ENCODE measurements at regions not wholly inside any gene's neighbourhood (a gene's known extent, or its start where the extent isn't known, plus 50 kb on each side); places are given as distances from the start of the nearest gene placed in this dataset.

- no peaks in the 10 kb centered on the region for H3K9me3 Mint-ChIP-seq
- H3K27ac Mint-ChIP-seq, result peak overlapping the region; percentile 18
- no peak for TF ChIP-seq CTCF (IDR thresholded peaks at IDR 0.05)
- no peak for DNase-seq
- H3K4me3 Mint-ChIP-seq, result no peak overlapping the region
- H3K36me3 Mint-ChIP-seq (ENCODE audit: low read depth), result peaks cover 18% of the 10 kb centered on the region
- H3K27me3 Mint-ChIP-seq (ENCODE audit: low read depth, poor library complexity), result peaks cover 3% of the 10 kb centered on the region
- H3K4me1 Mint-ChIP-seq, result peaks cover 63% of the 10 kb centered on the region
Measured at GRCh38 chr1:201742955-201743805, 85.8 kb upstream of the IPO9 start.

GRCh38 chr1:201745023-201745422, 83.9 kb upstream of the IPO9 start:
- peaks cover 63% of the 10 kb centered on the region for H3K4me1 Mint-ChIP-seq
- no peak for TF ChIP-seq CTCF (IDR thresholded peaks at IDR 0.05)
- no peak overlapping the region for H3K27ac Mint-ChIP-seq
- no peaks in the 10 kb centered on the region for H3K27me3 Mint-ChIP-seq (ENCODE audit: low read depth, poor library complexity)
- peaks cover 18% of the 10 kb centered on the region for H3K36me3 Mint-ChIP-seq (ENCODE audit: low read depth)
- no peak for DNase-seq
- no peak overlapping the region for H3K4me3 Mint-ChIP-seq
- no peaks in the 10 kb centered on the region for H3K9me3 Mint-ChIP-seq

- TF ChIP-seq CTCF (IDR thresholded peaks at IDR 0.05), result no peak
- Mint-ChIP-seq H3K9me3 (no peaks in the 10 kb centered on the region), H3K27me3 (ENCODE audit: low read depth, poor library complexity) (no peaks in the 10 kb centered on the region), H3K4me1 (peaks cover 63% of the 10 kb centered on the region), H3K36me3 (ENCODE audit: low read depth) (peaks cover 18% of the 10 kb centered on the region), H3K4me3 (no peak overlapping the region), H3K27ac (no peak overlapping the region)
- DNase-seq, result no peak
Measured at GRCh38 chr1:201746156-201746555, 82.8 kb upstream of the IPO9 start.

DNA sequence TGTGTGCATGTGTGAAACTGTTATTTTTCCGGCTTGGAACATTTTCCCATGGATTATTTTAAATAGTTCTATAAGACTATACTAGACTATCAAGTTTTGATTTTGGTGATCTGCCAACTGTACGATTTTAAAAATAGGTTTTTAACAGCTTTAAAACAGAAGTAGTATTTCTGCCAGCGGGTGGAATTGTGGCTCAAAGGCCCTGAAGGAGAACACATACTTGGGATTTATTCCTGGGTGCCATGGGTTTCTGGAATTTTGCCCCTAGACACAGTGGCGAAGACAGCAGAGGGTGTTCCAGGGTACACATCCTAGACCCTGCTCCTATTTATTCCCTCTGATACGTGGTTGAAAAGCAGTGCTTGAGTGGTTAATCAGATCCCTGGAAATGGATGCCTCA, 81.7 kb upstream of the IPO9 start:
- TF ChIP-seq CTCF (IDR thresholded peaks at IDR 0.05), result no peak
- H3K4me3 Mint-ChIP-seq, result no peak overlapping the region
- peaks cover 18% of the 10 kb centered on the region for H3K36me3 Mint-ChIP-seq (ENCODE audit: low read depth)
- H3K9me3 Mint-ChIP-seq, result no peaks in the 10 kb centered on the region
- DNase-seq, result no peak
- H3K27me3 Mint-ChIP-seq (ENCODE audit: low read depth, poor library complexity), result no peaks in the 10 kb centered on the region
- peaks cover 63% of the 10 kb centered on the region for H3K4me1 Mint-ChIP-seq
- H3K27ac Mint-ChIP-seq, result no peak overlapping the region

DNA sequence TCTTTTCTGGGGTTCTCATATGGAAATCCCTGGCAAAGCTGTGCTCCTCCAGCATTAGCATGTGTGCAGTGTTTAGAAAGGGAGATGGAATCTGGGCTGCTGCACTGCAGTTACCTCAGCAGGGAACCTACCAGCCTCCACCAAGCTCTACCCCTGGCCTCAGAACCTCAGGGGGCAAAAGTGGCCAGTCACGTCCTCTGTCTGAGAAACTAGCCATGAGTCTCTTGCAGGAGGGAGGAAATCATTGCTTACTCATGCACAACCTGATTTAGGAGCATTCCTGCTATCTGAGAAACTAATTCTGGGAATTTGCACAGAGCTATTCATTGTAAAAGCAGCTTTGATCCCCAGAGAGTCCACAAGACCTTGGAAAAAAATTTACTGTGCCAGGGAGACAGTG, 80.6 kb upstream of the IPO9 start:
- Mint-ChIP-seq H3K27ac (no peak overlapping the region), H3K36me3 (ENCODE audit: low read depth) (peaks cover 9% of the 10 kb centered on the region), H3K4me1 (peaks cover 68% of the 10 kb centered on the region), H3K27me3 (ENCODE audit: low read depth, poor library complexity) (no peaks in the 10 kb centered on the region), H3K9me3 (no peaks in the 10 kb centered on the region), H3K4me3 (peak overlapping the region; percentile 9)
- no peak for DNase-seq
- TF ChIP-seq CTCF (IDR thresholded peaks at IDR 0.05), result no peak

Data from nephron progenitor cell (in vitro differentiated cells).